Gastrocnemius medialis (tissue), 4 donors: ENCODE measurements at regions not wholly inside any gene's neighbourhood (a gene's known extent, or its start where the extent isn't known, plus 50 kb on each side); places are given as distances from the start of the nearest gene placed in this dataset.

ENCODE experiments used
- ATAC-seq, 2 donors: fragments of 150-250 bp; one replicate each; pipeline ENCODE4 v1.9.1; 2016
- DNase-seq, 2 donors: peaks; one replicate each; pipeline ENCODE4 v3.0.0-alpha.2; 2019
- H3K27ac ChIP-seq, 4 donors: fragments of 200-600 bp; sonication (generic); 1 replicate in 1 of 4; 2 replicates in 3 of 4; pipeline ENCODE4 v1.5.1; 2016 to 2018; ENCODE audit warnings: mild to moderate bottlenecking in 2 of 4, moderate library complexity in 1 of 4
- H3K27me3 ChIP-seq, 3 donors: fragments of 200-600 bp; sonication (generic) in 2 of 3; 1 replicate in 1 of 3; 2 replicates in 2 of 3; pipeline versions ENCODE4 v1.5.1 to v1.6.0; 2016 to 2019; ENCODE audit warnings: mild to moderate bottlenecking in 1 of 3, moderate library complexity in 1 of 3
- H3K36me3 ChIP-seq, 2 donors: fragments of 200-600 bp; sonication (generic) in 1 of 2; one replicate each; pipeline ENCODE4 v1.5.1; 2017 to 2018
- H3K4me1 ChIP-seq, 2 donors: fragments of 200-600 bp; sonication (generic) in 1 of 2; one replicate each; pipeline ENCODE4 v1.5.1; 2016 to 2017; ENCODE audit warnings: mild to moderate bottlenecking in 2 of 2
- H3K4me3 ChIP-seq, 4 donors: fragments of 200-600 bp; sonication (generic) in 3 of 4; 1 replicate in 1 of 4; 2 replicates in 3 of 4; pipeline ENCODE4 v1.5.1; 2016 to 2019; ENCODE audit warnings: mild to moderate bottlenecking in 2 of 4
- H3K9me3 ChIP-seq, 3 donors: fragments of 200-600 bp; sonication (generic) in 2 of 3; 1 replicate in 1 of 3; 2 replicates in 2 of 3; pipeline ENCODE4 v1.5.1; 2016 to 2019
- POLR2A ChIP-seq, 2 donors: fragments of 450-650 bp; IDR thresholded peaks; one replicate each; pipeline ENCODE4 v1.6.1; 2017; ENCODE audit warnings: antibody characterized with exemption in 2 of 2, mild to moderate bottlenecking in 2 of 2, moderate library complexity in 2 of 2
- in situ Hi-C, 4 donors: fragments of 200-750 bp; cut with MboI; loops; one replicate each; pipeline versions ENCODE4 v1.15.0 to v1.8.0; 2017; ENCODE audit warnings: low sequenced_read_pairs in 4 of 4
- intact Hi-C: fragments of 100-400 bp; cut with DNase I; formaldehyde crosslinking; loops from one replicate; pipeline ENCODE4 v1.15.1; 2023; ENCODE audit warnings: low total_unique reads
- TF ChIP-seq, protein P1 (sequence below), 5 experiments: fragments of 450-650 bp in 3 of 5; fragments of 200-600 bp in 2 of 5; sonication (generic) in 2 of 5; IDR thresholded peaks in 4 of 5; conservative IDR thresholded peaks in 1 of 5; 1 replicate in 4 of 5; 2 replicates in 1 of 5; pipeline ENCODE4 v1.5.1; 2016 to 2019; ENCODE audit warnings: antibody characterized with exemption in 5 of 5, mild to moderate bottlenecking in 3 of 5, moderate library complexity in 3 of 5

DNA sequence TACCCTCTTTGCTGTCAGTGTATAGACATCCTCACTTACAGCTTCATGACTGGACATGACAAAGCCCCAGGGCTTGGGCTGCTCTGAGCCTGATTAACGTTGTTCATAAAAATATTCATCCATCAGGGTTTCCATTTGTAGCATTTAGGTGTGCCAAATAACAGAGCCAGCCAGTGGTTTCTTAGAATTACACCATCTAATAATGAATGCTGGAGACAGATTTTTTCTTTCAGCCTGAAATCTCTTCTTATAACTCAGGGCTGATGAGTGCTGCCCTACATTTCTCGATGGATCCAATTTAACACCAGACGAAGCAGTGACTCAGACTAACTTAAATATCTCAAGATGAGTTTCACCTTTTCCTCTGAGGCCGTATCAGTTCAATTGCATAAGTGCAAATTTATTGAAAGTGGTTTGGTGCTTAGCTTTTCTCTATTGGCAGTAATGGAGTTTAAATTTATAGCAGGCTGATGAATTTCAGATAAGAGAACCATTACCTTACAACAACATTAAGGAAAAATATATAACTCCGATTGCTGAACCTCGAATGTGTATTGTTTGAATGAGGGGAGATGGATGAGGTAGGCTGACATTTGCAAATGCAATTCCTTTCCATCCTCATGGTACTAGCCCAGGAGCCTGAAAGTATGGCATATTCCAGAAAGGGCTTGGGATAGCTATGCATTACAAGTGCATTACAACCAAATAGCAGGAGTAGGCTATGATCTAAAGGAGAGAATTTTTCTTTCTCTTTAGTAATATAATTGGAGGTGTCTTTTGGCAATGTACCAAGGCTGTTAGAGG lies 900.6 kb downstream of the KCNMA1 start:
- Histone ChIP-seq H3K4me3 (no peak overlapping the region), H3K9me3 (no peaks in the 10 kb centered on the region), H3K4me1 (no peaks in the 10 kb centered on the region), H3K27me3 (no peaks in the 10 kb centered on the region), H3K36me3 (no peaks in the 10 kb centered on the region), H3K27ac (no peak overlapping the region)
- no peak for DNase-seq
- in situ Hi-C loops, result no loop called here
- ATAC-seq, result no peak
- intact Hi-C loops, result no loop called here
- no peak for TF ChIP-seq POLR2A (IDR thresholded peaks at IDR 0.05)
- TF ChIP-seq, protein P1, sequence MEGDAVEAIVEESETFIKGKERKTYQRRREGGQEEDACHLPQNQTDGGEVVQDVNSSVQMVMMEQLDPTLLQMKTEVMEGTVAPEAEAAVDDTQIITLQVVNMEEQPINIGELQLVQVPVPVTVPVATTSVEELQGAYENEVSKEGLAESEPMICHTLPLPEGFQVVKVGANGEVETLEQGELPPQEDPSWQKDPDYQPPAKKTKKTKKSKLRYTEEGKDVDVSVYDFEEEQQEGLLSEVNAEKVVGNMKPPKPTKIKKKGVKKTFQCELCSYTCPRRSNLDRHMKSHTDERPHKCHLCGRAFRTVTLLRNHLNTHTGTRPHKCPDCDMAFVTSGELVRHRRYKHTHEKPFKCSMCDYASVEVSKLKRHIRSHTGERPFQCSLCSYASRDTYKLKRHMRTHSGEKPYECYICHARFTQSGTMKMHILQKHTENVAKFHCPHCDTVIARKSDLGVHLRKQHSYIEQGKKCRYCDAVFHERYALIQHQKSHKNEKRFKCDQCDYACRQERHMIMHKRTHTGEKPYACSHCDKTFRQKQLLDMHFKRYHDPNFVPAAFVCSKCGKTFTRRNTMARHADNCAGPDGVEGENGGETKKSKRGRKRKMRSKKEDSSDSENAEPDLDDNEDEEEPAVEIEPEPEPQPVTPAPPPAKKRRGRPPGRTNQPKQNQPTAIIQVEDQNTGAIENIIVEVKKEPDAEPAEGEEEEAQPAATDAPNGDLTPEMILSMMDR (IDR thresholded peaks at IDR 0.05 in 4 of 5, conservative IDR thresholded peaks at IDR 0.05 in 1 of 5), result no peak

DNA sequence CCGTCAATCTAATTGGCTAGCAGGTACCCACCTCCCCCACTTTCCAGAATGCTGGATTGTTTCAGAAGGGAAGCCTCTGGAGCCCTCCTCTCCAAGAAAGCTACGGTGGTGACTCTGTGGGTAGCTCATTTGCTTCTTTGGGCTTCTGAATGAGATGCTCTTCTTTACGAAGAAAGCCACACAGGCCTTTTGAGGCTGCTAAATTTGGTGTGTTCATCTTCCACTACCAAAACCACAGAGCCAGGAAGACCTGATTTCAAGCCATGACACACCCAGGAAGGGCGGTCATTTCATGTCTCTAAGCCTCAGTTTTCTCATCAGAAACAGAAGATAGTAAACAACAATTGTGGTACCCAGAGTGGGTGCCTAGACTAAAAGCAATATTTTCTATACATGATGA lies 901.2 kb downstream of the KCNMA1 start:
- H3K36me3 ChIP-seq, result no peaks in the 10 kb centered on the region
- H3K4me1 ChIP-seq, result no peaks in the 10 kb centered on the region
- no peaks in the 10 kb centered on the region for H3K27me3 ChIP-seq
- no peak overlapping the region for H3K4me3 ChIP-seq
- TF ChIP-seq POLR2A (IDR thresholded peaks at IDR 0.05), result no peak
- TF ChIP-seq, protein P1 (IDR thresholded peaks at IDR 0.05 in 4 of 5, conservative IDR thresholded peaks at IDR 0.05 in 1 of 5), result no peak
- no peak overlapping the region for H3K27ac ChIP-seq
- intact Hi-C loops (no loop called here), in situ Hi-C loops (no loop called here)
- no peak for DNase-seq
- ATAC-seq, result no peak
- no peaks in the 10 kb centered on the region for H3K9me3 ChIP-seq

DNA sequence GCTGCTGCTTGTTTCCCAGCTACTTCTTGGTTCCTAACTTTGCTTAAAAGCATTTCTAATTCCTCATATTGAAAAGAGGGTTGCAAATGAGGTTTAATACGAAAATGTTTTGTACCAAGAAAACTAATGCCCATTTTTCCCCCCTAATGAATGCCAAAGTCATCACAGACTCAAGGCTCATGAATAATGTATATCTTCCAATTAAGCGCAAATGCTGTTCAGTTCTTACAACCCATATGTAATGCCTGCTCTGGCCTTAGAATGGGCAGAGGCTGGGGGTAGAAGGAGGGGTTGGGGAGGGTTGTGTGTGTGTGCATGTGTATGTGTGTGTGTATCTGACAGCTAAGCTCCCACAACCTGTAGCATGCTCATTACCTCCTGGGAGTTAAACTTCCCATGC lies 901.7 kb downstream of the KCNMA1 start:
- ATAC-seq (no peak), DNase-seq (no peak)
- in situ Hi-C loops (no loop called here), intact Hi-C loops (no loop called here)
- no peak overlapping the region for H3K4me3 ChIP-seq
- no peak for TF ChIP-seq POLR2A (IDR thresholded peaks at IDR 0.05)
- TF ChIP-seq, protein P1 (IDR thresholded peaks at IDR 0.05 in 4 of 5, conservative IDR thresholded peaks at IDR 0.05 in 1 of 5), result no peak
- H3K36me3 ChIP-seq, result no peaks in the 10 kb centered on the region
- no peaks in the 10 kb centered on the region for H3K27me3 ChIP-seq
- H3K9me3 ChIP-seq, result no peaks in the 10 kb centered on the region
- H3K27ac ChIP-seq, result no peak overlapping the region
- no peaks in the 10 kb centered on the region for H3K4me1 ChIP-seq

DNA sequence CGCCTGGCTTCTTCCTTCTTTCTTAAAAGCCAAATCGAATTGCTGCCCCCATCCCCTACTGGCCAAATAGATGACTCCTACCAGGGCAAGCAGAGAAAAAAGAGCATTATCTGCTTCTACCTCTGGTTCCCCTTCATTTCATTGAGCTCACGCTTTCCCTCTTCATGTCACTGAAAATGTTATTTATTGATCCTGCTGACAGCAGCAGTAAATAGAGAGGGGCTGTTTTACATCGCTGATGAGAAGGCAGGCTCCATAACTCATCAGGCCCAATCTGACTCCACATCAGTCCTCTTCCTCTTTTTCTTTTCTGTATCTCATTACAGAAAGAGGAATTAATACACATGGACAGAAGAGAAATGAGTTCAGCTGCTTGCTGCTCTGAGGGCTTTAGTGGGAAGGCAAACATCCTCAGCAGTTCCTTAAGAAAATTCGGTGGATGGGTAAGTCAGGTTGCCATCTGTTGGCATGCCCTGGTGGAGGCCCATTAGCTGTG lies 904.1 kb downstream of the KCNMA1 start:
- no peak for ATAC-seq

More for the DNA sequence above, 904.1 kb downstream of the KCNMA1 start:
- Histone ChIP-seq H3K27ac (no peak overlapping the region), H3K27me3 (no peaks in the 10 kb centered on the region), H3K9me3 (no peaks in the 10 kb centered on the region), H3K36me3 (no peaks in the 10 kb centered on the region), H3K4me1 (no peaks in the 10 kb centered on the region), H3K4me3 (no peak overlapping the region)
- in situ Hi-C loops, result no loop called here
- intact Hi-C loops, result no loop called here
- TF ChIP-seq, protein P1 (IDR thresholded peaks at IDR 0.05 in 4 of 5, conservative IDR thresholded peaks at IDR 0.05 in 1 of 5), result no peak
- TF ChIP-seq POLR2A (IDR thresholded peaks at IDR 0.05), result no peak
- DNase-seq, result no peak
